Type B pancreatic cell (in vitro differentiated cells): ENCODE measurements at regions not wholly inside any gene's neighbourhood (a gene's known extent, or its start where the extent isn't known, plus 50 kb on each side); places are given as distances from the start of the nearest gene placed in this dataset.

Source experiments
- DNase-seq: peaks from one replicate; pipeline ENCODE4 v3.0.0; 2021; ENCODE audit warnings: mixed read lengths; ENCODE audit not compliant: unreplicated experiment; ENCODE audit errors: extremely low spot score
- H3K27ac Mint-ChIP-seq: 2 replicates; pipeline ENCODE4 v1.8.0; 2021; ENCODE audit warnings: mild to moderate bottlenecking, mixed read lengths
- H3K27me3 Mint-ChIP-seq: 2 replicates; pipeline ENCODE4 v1.8.0; 2021; ENCODE audit warnings: mixed read lengths
- H3K36me3 Mint-ChIP-seq: 2 replicates; pipeline ENCODE4 v1.8.0; 2021; ENCODE audit warnings: mixed read lengths
- H3K4me1 Mint-ChIP-seq: one replicate; pipeline ENCODE4 v1.8.0; 2021; ENCODE audit warnings: mixed read lengths; ENCODE audit not compliant: unreplicated experiment
- H3K4me3 Mint-ChIP-seq: 2 replicates; pipeline ENCODE4 v1.8.0; 2021; ENCODE audit warnings: mild to moderate bottlenecking, mixed read lengths
- H3K9me3 Mint-ChIP-seq: 2 replicates; pipeline ENCODE4 v1.8.0; 2021; ENCODE audit warnings: mixed read lengths
- TF ChIP-seq, protein P1 (sequence below): fragments of 200-600 bp; sonication (generic); conservative IDR thresholded peaks from 2 replicates; pipeline ENCODE4 v1.5.0; 2021; ENCODE audit warnings: antibody characterized with exemption, mild to moderate bottlenecking

DNA sequence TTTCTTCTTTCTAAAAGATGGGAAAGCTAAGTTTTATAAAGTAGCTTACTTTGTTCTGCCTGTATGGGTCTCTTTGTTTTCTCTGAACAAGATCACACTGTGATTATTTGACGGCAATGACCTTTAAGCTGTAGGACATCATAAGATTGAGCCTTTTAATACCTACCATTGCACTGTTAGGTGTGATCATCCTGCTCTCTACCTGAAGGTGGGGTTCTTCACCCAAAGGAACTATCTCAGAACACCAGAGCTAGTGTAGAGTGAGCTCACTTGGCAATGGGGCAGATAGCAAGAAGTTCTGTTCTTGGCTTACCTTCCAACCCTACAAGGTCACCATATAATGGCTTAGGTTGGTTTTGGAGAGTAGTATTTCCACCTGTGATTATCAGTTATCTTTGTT is 200.2 kb downstream of the SPATA31D1 start:
- Mint-ChIP-seq H3K9me3 (peaks cover 7% of the 10 kb centered on the region), H3K4me1 (peaks cover 7% of the 10 kb centered on the region), H3K27ac (no peak overlapping the region), H3K27me3 (peaks cover 2% of the 10 kb centered on the region), H3K4me3 (no peak overlapping the region), H3K36me3 (no peaks in the 10 kb centered on the region)
- no peak for DNase-seq
- TF ChIP-seq, protein P1, sequence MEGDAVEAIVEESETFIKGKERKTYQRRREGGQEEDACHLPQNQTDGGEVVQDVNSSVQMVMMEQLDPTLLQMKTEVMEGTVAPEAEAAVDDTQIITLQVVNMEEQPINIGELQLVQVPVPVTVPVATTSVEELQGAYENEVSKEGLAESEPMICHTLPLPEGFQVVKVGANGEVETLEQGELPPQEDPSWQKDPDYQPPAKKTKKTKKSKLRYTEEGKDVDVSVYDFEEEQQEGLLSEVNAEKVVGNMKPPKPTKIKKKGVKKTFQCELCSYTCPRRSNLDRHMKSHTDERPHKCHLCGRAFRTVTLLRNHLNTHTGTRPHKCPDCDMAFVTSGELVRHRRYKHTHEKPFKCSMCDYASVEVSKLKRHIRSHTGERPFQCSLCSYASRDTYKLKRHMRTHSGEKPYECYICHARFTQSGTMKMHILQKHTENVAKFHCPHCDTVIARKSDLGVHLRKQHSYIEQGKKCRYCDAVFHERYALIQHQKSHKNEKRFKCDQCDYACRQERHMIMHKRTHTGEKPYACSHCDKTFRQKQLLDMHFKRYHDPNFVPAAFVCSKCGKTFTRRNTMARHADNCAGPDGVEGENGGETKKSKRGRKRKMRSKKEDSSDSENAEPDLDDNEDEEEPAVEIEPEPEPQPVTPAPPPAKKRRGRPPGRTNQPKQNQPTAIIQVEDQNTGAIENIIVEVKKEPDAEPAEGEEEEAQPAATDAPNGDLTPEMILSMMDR: no peak

DNA sequence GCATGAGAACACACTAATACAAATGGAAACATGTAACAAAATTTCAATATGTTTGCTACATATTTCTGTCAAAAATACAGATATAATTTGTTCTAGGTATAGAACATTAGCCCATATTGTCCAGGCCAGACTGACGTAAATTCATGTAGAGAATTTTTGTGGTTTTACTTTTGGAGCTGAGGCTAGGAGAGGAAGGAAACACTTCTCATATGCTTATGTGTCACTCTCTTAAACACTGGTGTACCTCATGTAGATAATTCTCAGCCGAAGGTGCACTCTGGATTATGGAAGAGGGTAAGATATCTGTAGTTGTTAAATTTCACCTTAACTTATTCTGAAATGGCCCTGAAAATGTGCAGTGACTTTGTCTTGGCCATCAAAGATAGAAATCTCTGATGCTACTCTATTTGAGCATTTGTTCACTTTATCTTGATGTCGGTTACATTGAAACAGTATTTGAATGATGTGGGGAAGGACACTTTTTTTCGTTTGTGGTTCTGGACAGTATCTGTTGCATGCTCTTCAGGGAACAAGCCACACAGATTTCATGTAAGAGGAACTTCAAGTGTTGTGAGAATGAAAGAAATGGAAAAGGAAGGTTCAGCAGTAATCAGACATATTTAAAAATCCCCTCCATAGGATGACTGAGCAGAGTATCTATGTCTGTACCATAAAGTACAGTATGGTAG is 202.7 kb downstream of the SPATA31D1 start:
- no peak overlapping the region for H3K27ac Mint-ChIP-seq
- H3K27me3 Mint-ChIP-seq: peaks cover 2% of the 10 kb centered on the region
- H3K4me1 Mint-ChIP-seq: no peaks in the 10 kb centered on the region
- no peak overlapping the region for H3K4me3 Mint-ChIP-seq
- no peak for DNase-seq
- H3K9me3 Mint-ChIP-seq: peaks cover 11% of the 10 kb centered on the region
- TF ChIP-seq, protein P1: no peak
- no peaks in the 10 kb centered on the region for H3K36me3 Mint-ChIP-seq

DNA sequence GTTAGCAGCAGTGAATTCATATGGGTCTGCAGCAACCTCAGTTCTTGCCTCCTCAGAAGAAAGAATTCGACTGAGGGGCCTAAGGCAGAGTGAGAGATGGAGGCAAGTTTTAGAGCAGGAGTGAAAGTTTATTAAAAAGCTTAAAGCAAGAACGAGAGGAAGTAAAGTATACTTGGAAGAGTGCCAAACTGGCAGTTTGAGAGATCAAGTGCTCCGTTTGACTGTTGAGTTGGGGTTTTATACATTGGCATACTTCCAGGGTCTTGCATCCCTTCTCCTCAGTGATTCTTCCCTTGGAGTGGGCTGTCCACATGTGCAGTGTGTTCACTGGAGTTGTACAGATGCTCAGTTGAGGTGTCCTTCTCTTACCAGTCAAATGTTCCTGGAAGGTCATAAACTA is 203.6 kb downstream of the SPATA31D1 start:
- Mint-ChIP-seq H3K9me3 (peaks cover 11% of the 10 kb centered on the region), H3K27ac (no peak overlapping the region), H3K4me1 (no peaks in the 10 kb centered on the region), H3K36me3 (no peaks in the 10 kb centered on the region), H3K27me3 (peaks cover 2% of the 10 kb centered on the region), H3K4me3 (no peak overlapping the region)
- no peak for DNase-seq
- TF ChIP-seq, protein P1: no peak

DNA sequence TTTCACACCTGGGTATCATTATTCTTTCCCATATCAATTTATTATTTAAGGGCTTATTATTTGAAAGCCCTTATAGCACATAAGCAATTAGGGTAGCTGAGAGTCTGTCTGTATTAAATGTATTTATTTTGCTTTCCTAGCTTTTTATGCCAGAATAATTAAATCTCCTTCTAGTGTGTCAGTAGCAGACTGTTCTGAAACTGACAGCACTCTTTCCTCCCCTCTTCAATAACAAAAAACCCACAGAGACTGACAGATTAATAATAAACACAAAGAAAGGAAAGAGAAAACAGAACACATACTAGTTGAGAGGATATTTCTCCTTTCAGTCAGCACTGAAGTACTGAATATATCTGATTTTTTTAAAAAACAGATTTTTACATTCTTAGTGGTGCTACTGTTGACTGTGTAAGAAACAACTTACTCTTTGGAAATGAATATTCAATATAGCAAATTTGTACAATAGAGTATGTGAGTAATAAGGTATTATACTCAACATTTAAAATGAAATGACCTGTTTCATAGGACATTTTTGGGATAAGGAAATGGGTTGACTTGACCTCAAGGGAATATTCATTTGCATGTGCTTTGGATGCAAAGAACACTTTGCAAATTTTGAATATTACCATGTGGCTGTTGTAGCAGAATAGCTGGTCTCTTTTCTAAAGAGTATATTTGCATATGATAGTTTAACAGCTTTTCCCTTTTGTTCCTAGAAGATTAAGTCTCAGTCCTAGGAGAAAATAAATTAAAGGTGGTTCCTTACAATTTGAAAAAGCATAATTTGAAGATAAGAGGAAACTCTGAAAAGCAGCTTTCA is 208.3 kb downstream of the SPATA31D1 start:
- Mint-ChIP-seq H3K36me3 (no peaks in the 10 kb centered on the region), H3K27ac (no peak overlapping the region), H3K9me3 (peaks cover 11% of the 10 kb centered on the region), H3K4me1 (no peaks in the 10 kb centered on the region), H3K4me3 (no peak overlapping the region), H3K27me3 (no peaks in the 10 kb centered on the region)
- TF ChIP-seq, protein P1: no peak
- DNase-seq: no peak

DNA sequence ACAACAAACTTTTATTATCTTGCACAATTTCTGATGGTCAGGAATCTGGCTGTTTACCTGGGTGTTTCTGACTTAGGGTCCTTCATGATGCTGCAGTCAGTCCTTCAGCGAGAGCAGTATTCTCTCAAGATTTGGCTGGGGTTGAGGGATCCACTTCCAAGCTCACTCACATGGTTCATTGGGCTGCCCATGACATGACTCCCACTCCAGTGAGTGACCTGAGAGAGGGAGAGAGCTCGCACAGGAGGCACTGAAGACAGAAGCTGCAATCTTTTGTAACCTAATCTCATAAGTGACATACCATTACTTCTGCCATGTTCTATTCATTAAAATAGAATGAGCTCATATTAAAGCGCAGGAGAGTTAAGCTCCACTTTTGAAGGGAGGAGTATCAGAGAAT is 212.6 kb downstream of the SPATA31D1 start:
- Mint-ChIP-seq H3K27ac (no peak overlapping the region), H3K27me3 (no peaks in the 10 kb centered on the region), H3K4me1 (no peaks in the 10 kb centered on the region), H3K9me3 (no peaks in the 10 kb centered on the region), H3K36me3 (no peaks in the 10 kb centered on the region), H3K4me3 (no peak overlapping the region)
- TF ChIP-seq, protein P1: no peak
- no peak for DNase-seq
